ENCODE measurements at regions not wholly inside any gene's neighbourhood (a gene's known extent, or its start where the extent isn't known, plus 50 kb on each side); places are given as distances from the start of the nearest gene placed in this dataset.
"Not testable (repeated sequence)": the region's sequence is repeated elsewhere in the genome, so short reads cannot be mapped to it uniquely, and the experiment has no call there.

DNA sequence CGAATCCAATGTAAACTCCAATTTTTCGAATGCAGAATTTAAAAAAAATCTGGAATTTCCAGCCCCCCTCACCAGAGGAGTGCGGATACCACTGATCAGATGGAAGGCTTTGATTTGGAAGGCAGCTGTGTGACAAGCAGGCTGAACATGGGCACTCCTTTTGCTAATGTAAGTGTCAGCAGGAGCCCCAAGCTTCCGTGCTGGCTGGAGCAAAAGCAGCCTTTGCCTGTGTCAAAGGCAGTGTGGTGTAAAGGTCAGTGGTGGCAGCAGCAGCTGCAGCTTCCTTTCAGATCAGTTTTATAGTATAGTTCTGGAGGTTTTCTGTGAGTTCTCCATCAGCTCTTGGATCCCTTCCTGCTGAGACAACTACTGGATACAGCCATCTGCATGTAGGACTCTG is 259.9 kb downstream of the CTH start:
- no peak for DNase-seq (ENCODE audit: low read depth in 2 of 2)

DNA sequence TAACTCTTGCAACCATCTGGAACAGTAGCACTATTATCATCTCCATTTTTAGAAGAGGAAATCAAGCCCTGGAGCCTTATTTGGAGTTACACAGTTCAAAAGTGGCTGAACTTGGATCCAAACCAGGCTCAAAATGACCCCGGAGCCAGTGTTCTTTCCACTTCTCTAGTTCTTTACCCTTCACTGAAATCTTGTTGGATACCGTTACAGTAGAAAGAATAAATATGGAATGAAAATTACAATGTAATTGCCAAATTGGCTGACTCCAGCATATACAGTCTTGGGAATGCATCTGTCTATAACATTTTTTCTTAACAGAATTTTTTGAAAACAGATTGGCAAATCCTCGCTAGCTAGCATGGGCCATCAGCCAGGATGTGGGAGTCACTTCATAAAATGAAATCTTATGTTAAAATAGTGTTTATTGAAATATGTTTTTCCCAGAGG is 261.4 kb downstream of the CTH start:
- no peak for DNase-seq (ENCODE audit: low read depth in 2 of 2)

DNA sequence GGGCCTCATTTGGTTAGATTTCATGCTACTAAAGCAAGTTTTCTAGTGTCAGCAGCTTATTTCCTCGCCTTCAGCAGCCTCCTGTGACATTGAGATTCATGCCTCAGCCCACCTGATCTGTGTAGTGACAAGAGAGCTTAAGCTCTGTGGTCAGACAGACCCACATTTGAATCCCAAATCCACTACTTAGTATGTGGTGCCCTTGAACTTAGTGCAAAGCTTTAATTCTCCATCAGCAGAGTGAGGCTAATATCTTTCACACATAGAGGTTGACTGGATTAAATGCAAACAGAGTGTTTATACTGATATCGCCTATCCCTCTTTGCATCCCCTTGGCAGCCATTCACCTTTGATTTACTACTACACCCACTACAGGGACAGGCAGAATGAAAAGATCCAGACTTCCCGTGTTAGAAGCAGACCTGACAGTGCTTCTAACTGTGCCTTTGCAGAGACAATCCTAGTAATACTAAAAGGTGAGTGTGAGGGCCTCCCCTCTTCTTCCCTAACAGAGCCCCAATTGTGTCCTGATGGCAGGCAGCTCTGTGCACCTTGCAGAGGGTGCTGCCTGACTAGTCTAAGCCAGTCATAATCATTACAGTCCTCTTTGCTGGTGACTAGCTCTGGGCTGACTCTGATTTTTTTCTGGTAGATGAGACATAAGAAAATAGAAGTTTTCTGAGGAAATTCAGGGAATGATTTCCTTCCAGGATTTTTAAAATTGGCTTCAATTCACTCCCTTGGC is 264.0 kb downstream of the CTH start:
- DNase-seq (ENCODE audit: low read depth in 2 of 2): no peak

DNA sequence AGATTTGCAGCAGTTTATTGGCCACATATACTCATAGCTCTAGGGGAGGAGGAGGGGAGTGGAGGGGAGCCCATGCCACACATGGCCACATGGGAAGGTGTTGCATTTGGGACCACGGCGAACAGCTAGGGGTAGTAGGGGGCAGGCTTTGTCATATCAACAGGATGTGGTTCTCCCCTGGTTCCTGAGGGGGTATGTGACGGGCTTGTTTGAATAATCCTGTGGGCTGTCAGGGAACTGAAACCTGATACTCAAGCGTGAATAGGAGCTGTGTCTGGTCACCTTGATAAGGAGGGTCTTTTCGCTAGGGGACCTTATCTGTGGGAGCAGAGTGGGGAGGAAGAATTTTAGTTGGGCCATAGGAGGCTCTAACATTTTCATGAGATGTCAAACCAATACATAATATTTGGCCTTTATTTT is 264.7 kb downstream of the CTH start:
- no peak for DNase-seq (ENCODE audit: low read depth in 2 of 2)

DNA sequence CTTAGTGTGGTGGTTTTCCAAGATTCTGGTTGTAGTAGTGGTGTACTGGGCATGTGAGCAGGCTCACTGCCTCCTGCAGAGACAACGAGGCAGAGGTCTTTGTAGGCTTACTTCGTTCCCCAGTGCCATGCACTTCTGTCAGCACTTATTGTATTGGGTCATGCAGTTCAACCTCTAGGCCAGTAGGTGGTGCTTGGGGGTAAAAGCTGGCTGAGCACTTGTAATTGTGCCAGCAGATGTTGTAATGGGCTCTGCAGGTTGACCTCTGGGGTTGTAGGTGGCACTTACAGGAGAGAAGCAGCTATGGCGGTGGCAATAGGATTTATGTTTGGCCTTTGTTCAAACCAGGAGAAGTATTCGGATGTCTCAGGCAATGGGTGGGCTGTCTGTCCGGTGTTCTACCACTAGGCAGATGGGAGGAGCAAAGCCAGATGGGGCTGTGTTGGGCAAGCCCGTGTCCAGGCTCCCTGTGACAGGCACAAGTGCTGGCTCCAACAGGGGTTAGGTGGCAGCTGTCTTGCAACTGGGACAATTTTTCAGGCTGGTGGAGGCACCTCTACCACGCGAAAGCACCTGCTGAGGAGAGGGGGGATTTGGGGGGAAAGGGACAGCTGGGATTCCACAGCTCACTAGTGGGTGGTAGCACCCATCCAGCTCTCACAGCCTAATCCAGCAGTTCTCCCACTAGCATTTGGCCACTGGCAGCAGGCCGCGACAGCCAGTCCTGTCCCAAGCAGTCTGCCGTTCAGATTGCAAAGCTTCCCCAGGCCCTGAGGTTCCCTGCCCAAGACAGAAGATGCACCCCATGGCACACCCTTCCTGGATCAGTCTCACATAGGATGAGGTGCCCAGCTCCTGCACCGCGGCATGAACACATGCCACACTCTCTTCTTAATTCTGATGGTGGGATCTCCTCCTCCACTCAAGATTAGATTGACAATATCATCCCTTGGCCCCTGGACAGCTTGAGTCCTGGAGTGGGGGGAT is 274.5 kb downstream of the CTH start:
- DNase-seq (ENCODE audit: low read depth in 2 of 2): peak; percentile 19 to 23

DNA sequence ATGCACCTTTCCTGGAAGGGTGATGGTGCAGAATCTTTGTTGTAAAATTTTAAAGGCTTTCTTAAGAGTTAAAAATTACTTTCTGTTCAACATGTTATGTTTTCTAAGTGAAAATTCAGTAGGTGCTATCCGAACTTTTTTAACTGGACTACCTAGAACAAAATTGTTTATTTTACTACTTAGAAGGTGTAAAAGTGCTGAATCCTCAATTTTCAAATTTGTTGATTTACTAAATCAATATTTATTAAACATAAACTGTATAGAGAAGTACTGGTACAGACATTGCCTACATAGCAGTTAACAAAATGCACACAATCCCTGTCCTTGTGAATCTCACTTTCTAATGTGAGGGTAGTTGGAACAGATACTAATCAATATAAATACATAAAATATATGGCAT is 277.5 kb downstream of the CTH start:
- no peak for DNase-seq (ENCODE audit: low read depth in 2 of 2)

DNA sequence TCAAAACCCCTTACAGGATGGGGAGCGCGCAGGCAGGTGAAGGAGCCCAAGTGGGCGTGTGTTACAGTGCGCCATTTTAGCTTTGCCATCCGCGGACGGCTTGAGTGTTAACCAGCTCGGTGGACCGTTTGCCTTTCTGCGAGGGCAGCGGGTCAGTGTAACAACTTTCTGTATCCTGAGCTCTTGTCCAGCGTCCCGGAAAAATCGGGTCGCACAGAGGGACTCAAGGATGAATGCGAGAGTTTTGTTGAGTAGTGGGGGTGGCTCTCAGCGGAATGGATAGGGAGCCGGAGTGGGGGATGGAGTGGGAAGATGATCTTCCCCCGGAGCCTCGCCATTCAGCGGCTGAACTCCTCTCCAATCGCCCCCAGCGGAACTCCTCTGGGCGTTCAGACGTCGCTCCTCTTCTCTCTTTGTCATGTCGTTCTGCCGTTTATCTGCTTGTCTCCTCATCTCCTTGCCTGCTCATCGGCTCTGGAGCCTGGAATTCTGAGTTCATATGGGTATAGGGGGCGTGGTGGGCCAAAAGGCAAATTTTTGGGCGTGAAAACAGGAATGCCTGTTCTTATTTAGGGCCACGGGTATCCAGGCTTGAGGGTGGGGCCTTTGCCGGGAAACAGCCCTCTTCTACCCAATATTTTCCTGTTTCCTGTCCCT is 295.4 kb downstream of the CTH start:
- no peak for DNase-seq (ENCODE audit: low read depth in 2 of 2)

DNA sequence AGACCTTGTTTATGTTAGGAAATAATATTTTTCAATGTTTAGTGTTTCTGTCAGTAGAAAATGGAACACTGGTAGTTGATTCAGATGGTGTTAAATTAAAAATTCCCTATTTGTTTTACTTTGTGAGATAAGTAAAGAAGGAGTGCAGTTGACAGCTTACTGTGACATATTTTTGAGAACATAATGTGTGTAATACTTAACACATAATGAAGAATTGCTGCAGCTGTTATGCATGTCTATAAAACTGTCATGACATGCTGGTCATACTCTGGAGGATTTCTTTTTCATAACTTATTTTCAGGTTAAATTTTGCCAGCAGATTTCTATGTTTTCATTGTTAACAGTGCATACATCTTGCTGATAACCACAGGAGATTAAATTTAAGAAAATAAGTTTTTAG is 296.1 kb downstream of the CTH start:
- DNase-seq (ENCODE audit: low read depth in 2 of 2): no peak

DNA sequence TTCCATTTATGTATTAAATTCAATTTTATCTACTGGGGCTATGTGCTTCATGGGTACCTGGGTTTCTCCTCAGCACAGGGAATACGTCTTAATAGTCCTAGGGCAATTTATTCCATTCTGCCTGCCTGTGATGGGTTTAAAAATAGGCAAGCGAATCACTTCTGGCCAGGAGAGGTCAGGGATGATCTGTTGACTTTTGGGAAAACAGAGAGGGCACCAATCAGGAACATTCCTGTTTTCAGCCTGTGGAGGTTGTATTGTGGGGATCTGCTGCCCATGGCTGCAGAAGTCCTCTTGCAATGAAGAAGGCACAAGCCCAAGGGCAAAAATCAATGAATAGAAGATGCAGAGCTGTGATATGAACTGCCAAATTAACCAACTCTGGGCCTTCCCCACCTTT is 303.1 kb downstream of the CTH start:
- no peak for DNase-seq (ENCODE audit: low read depth in 2 of 2)

DNA sequence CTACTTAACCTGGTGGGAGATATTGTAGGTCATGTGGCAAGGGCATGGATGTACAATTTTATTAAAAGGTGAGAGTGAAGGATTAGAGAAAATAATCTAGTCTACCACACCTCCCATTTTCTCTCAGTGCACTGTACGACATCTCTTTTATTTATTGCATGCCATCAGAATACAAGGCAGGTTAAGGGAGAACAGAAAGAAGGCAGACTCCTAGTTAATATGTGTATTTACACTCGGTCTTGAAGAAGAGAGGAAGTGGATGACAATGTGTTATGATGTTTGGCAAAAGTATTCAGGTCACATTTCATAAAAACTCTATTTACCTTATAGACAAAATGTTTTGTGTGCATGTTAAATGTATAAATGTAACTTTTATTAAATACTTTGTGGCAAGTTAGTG is 306.1 kb downstream of the CTH start:
- no peak for DNase-seq (ENCODE audit: low read depth in 2 of 2)

DNA sequence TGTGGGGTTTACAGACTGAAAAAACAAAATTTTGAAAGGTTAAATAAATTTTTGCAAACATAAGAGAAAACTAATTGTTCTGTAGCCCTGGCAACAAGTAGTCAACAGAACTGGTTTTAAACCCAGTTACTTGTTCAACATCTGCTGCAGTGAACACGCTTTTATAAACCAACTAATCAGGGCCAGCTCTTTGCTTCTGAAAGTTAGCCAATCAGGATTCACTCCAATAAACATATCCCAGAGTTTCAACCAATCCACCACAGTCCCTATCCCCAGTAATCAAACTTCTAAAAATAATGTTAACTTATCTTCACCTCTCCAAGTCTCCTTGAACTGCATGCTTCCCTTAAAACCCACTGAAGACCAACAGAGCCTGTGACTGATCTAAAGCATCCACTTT is 306.6 kb downstream of the CTH start:
- no peak for DNase-seq (ENCODE audit: low read depth in 2 of 2)

DNA sequence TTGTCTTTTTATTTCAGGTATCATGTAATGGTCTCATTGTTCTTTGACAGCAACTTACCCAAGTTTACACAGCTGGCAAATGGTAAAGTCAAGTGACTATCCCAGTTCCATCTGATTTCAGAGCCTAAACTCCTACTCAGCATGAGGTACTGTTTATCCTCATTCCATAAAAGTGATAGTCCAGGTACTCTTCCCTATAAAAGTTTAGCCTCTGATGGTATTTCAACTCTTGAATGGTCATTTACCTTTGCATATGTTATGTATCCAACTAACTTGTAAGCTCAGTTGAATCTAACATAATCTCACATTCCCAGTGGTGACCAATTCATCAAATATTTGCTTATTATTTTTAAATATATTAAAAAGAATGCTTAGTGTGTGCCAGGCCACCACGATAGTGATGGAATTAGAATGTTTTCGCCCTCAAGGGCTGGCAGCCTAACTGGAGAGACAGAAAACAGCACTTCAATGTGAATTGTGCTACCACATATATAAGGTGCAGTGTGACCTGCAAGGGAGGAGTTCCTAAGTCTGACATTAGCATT is 307.1 kb downstream of the CTH start:
- no peak for DNase-seq (ENCODE audit: low read depth in 2 of 2)

DNA sequence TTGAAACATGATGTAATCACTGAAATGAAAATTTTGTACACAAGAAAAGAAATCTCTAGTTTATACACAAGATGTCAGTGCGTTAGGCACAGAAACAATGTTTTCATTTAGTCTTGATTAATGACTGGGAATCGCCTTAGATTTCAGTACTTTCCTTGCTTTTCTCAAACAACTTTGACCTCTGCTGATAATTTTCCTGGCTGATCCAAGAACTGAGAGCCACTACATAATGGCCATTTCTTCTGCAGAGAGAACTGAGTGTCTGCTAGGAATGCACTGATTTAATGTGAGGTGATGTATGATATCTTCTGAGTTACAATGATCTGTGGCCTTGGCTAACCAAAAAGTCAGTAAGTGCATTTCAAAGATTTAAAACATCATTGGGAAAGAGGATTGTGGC is 308.1 kb downstream of the CTH start:
- no peak for DNase-seq (ENCODE audit: low read depth in 2 of 2)

DNA sequence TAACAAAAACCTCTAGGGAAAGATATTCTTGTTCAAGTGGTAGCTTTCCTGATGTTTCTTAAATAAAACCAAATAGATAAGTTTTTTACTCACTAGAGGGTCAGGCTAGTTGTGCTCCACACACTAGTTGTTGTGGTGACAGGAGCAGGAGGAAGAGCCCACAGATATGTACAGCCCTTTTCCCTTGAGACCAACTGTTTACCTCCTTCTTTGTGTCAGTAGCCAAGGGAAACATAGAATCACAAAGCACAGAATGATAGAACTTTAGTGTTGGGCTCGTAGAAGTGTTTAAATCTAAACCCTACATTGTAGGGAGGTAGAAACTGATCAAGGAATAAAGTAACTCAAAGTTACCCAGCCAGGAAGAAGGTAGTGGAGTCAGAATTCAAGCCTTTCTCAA is 309.0 kb downstream of the CTH start:
- DNase-seq (ENCODE audit: low read depth in 2 of 2): no peak

DNA sequence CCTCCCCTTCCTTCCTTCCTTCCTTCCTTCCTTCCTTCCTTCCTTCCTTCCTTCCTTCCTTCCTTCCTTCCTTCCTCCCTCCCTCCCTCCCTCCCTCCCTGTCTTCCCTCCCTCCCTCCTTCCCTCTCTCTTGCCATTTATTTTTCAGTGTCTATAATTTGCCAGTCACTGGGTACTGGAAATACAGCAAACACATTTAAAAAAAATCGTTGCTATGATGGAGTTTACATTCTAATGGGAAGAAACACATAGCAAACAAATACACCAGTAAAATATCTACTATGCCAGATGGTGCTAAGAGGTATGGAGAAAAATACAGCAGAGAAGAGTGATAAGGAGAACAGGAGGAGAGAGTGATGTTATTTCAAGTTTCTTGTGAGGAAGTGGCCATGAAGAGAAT is 309.5 kb downstream of the CTH start:
- no peak for DNase-seq (ENCODE audit: low read depth in 2 of 2)

DNA sequence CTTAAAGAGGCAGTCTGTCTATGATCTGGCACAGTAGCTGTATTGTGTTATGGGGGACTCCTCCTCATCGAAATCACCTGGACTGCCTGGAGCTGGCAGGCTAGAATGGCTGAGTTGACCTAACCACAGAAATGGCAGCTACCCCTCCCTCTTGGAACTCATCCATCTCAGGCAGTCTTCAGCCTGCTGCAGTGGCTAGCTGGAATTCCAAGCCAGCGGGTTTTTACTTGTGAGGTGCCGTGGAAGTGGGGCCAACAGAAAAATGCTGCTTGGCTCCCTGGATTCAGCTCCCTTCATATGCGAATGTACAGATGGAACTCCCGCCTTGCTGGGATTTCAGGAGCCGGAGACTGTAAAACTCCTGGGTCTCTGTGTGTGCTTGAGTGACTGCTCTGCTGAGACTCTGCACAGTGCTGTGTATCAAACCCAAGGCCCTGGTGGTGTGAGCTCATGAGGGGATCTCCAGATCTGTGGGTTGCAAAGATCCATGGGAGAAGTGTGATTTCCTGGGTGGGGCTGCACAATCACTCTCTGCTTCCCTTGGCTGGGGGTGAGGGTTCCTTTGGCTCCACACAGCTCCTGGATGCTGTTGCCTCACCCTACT is 316.9 kb downstream of the CTH start:
- DNase-seq (ENCODE audit: low read depth in 2 of 2): no peak

DNA sequence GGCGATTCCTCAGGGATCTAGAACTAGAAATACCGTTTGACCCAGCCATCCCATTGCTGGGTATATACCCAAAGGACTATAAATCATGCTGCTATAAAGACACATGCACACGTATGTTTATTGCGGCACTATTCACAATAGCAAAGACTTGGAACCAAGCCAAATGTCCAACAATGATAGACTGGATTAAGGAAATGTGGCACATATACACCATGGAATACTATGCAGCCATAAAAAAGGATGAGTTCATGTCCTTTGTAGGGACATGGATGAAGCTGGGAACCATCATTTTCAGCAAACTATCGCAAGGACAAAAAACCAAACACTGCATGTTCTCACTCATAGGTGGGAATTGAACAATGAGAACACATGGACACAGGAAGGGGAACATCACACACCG is 311.1 kb downstream of the PTGER3 start:
- not testable (repeated sequence) for DNase-seq (ENCODE audit: low read depth in 2 of 2)

DNA sequence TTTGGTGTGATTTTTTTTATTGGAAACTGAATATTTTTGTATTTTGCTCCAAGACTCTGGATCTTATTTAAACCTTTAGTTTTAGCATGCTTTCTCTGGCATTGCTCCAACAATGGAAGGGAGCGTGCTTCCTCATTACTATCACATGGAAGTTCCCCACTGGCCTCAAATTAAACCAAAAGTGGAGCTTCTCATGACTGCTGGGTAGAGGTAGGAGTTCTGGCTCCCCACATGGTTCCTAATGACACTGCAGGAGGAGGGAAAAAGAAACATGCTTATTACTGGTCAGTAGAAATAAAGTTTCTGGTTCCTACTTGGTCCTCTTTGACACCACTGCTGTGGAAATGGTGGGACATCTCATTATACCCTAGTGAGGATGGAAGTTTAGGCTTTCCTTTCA is 310.5 kb downstream of the PTGER3 start:
- no peak for DNase-seq (ENCODE audit: low read depth in 2 of 2)

DNA sequence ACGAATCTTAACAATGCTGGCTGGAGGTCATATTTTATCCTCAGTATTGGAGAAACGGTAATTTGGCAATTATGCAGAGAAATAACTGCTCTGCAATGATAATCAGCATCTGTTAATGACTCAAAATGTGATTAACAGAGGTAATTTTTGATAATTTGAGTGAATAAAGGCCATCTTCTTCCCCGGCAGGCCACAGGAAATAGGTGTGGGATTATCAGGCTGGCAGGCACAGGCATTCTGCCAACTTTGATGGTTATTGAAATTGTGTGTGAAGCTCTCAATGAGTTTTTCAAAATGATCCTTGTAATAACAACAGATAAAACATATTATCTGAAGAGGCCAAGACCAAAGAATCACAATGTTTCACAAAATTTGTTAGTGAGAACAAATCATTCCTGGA is 309.0 kb downstream of the PTGER3 start:
- no peak for DNase-seq (ENCODE audit: low read depth in 2 of 2)

DNA sequence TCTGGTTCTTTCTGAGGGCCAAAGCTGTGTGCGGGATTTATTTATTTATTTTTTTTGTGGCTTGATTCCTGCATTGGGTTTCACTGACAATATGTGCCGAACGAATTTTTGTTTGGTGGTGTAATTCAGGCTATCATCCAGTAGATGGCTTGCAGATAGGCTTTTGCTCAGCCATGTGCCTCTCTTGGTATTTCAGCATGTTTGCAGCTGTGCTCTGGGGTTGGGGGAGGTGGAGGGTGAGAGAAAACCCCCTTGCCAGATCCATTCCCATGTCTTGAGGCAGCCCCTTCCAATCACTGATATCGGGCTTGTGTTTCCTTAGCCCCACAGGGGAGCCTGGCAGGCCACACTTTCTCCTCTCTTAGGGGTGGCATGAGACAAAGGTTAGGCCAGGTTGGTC is 302.4 kb downstream of the PTGER3 start:
- DNase-seq (ENCODE audit: low read depth in 2 of 2): no peak

DNA sequence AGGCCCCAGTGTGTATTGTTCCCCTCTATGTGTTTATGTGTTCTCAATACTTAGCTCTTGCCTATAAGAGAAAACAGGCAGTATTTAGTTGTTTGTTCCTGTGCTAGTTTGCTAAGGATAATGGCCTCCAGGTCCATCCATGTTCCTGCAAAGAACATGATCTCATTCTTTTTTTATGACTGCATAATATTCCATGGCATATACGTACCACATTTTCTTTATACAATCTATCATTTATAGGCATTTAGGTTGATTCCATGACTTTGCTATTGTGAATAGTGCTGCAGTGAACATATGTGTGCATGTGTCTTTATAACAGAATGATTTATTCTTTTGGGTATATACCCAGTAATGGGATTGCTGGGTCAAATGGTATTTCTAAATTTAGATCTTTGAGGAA is 301.6 kb downstream of the PTGER3 start:
- DNase-seq (ENCODE audit: low read depth in 2 of 2): not testable (repeated sequence)

DNA sequence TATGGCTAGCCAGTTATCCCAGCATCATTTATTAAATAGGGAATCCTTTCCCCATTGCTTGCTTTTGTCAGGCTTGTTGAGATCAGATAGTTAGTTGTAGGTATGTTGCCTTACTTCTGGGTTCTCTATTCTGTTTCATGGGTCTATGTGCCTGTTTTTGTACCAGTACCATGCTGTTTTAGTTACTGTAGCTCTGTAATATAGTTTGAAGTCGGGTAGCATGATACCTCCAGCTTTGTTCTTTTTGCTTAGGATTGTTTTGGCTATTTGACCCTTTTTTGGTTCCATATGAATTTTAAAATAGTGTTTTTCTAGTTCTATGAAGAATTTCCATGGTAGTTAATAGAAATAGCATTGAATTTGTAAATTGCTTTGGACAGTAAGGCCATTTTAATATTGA is 300.5 kb downstream of the PTGER3 start:
- not testable (repeated sequence) for DNase-seq (ENCODE audit: low read depth in 2 of 2)

Data from fibroblast of skin of left quadriceps (primary cell).